ENCODE measurements at regions not wholly inside any gene's neighbourhood (a gene's known extent, or its start where the extent isn't known, plus 50 kb on each side); places are given as distances from the start of the nearest gene placed in this dataset.

- DNase-seq (ENCODE audit: insufficient read length, low spot score) (no peak), FAIRE-seq (no peak)
- no peak for TF ChIP-seq CTCF (IDR thresholded peaks at IDR 0.05; ENCODE audit: insufficient read depth, missing control alignments)
Measured at GRCh38 chr15:66646308-66646707, 55.7 kb upstream of the SMAD6 start.

DNA sequence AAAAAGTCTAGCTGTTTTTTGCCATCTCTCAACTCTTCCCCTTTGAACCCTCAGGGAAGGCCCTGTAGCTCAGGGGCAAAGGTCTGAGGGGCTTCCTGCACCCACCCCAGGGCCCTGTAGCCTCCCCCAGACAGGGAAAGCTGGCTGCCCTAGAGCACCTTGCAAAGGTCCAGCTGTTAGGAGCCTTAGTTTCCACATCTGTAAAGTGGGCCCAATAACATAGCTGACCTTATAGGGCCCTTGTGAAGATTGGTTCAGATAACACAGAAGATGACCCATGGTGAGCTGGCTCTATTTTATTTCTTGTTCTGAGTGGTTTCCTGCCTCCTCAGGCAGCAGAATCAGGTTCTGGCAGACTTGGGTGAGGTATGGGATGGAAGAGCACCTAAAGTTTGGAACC is 55.2 kb upstream of the SMAD6 start:
- FAIRE-seq (no peak), DNase-seq (ENCODE audit: insufficient read length, low spot score) (no peak)
- no peak for TF ChIP-seq CTCF (IDR thresholded peaks at IDR 0.05; ENCODE audit: insufficient read depth, missing control alignments)

GRCh38 chr15:66647358-66647757 is 54.7 kb upstream of the SMAD6 start:
- no peak for FAIRE-seq

GRCh38 chr15:66648588-66648987 is 53.4 kb upstream of the SMAD6 start:
- DNase-seq (ENCODE audit: insufficient read length, low spot score) (no peak), FAIRE-seq (no peak)
- no peak for TF ChIP-seq CTCF (IDR thresholded peaks at IDR 0.05; ENCODE audit: insufficient read depth, missing control alignments)

More at GRCh38 chr15:66647358-66647757, 54.7 kb upstream of the SMAD6 start:
- no peak for DNase-seq (ENCODE audit: insufficient read length, low spot score)
- TF ChIP-seq CTCF (IDR thresholded peaks at IDR 0.05; ENCODE audit: insufficient read depth, missing control alignments), result no peak

GRCh38 chr15:66649235-66649984 is 52.6 kb upstream of the SMAD6 start:
- no peak for TF ChIP-seq CTCF (IDR thresholded peaks at IDR 0.05; ENCODE audit: insufficient read depth, missing control alignments)
- no peak for DNase-seq (ENCODE audit: insufficient read length, low spot score)
- no peak for FAIRE-seq

- no peak for TF ChIP-seq CTCF (IDR thresholded peaks at IDR 0.05; ENCODE audit: insufficient read depth, missing control alignments)
- DNase-seq (ENCODE audit: insufficient read length, low spot score) (no peak), FAIRE-seq (no peak)
Measured at GRCh38 chr15:66650433-66650832, 51.6 kb upstream of the SMAD6 start.

GRCh38 chr15:66651198-66651597 is 50.8 kb upstream of the SMAD6 start:
- no peak for TF ChIP-seq CTCF (IDR thresholded peaks at IDR 0.05; ENCODE audit: insufficient read depth, missing control alignments)
- FAIRE-seq (no peak), DNase-seq (ENCODE audit: insufficient read length, low spot score) (no peak)

All from D721Med (cell line).